K562 (cell line): ENCODE measurements at regions not wholly inside any gene's neighbourhood (a gene's known extent, or its start where the extent isn't known, plus 50 kb on each side); places are given as distances from the start of the nearest gene placed in this dataset.

Experiments used
- ATAC-seq: fragments of 200-7000 bp; cut with Tn5 transposase; 3 replicates; pipeline ENCODE4 v1.9.1; 2020; ENCODE audit warnings: moderate library complexity
- BruUV-seq: library from RNA; stranded (reverse); fragments of 400-500 nt; replicated peaks from 2 replicates; lab custom pipeline; 2021; lab: Mats Ljungman, UMichigan
- CTCF ChIA-PET: fragments of 300-600 bp; formaldehyde crosslinking; extraction: SDS; loops from one replicate; lab custom pipeline; 2021; ENCODE audit warnings: low intra/inter-chr PET ratio; lab: Yijun Ruan, JAX
- POLR2A ChIA-PET: fragments of 300-600, 350-650 bp; sonication (Branson Sonifier 250); formaldehyde crosslinking; extraction: SDS; loops from one replicate; lab custom pipeline; 2021; ENCODE audit warnings: antibody characterized with exemption, inconsistent platforms; lab: Yijun Ruan, JAX
- DNase-seq, 4 experiments: peaks; one replicate each; pipeline versions ENCODE4 v3.0.0 to v3.0.0-alpha.2; 2011 to 2018; ENCODE audit warnings: low spot score in 3 of 4, mixed read lengths in 3 of 4; ENCODE audit errors: extremely low read depth in 1 of 4
- FAIRE-seq: peaks from 2 replicates; lab custom pipeline; 2011; peaks lifted over from hg19 to GRCh38; lab: Jason Lieb, UNC
- H2AFZ ChIP-seq: 2 replicates; pipeline ENCODE4 v1.6.0; 2011; ENCODE audit warnings: low read depth, low read length, control low read depth, inconsistent platforms
- H3K27ac ChIP-seq: fragments of 200-600 bp; 3 replicates; pipeline ENCODE4 v1.8.0; 2011; ENCODE audit warnings: low read depth, mild to moderate bottlenecking, control low read depth, inconsistent platforms, low read length, moderate library complexity, mixed read lengths; ENCODE audit errors: extremely low read depth
- H3K27me3 ChIP-seq, 2 experiments: fragments of 300-600 bp in 1 of 2; 2 replicates in 1 of 2; 3 replicates in 1 of 2; pipeline versions ENCODE4 v1.6.0 to v1.8.0; 2011; ENCODE audit warnings: inconsistent platforms in 2 of 2, low read length in 2 of 2, mild to moderate bottlenecking in 1 of 2, mixed read lengths in 1 of 2, moderate library complexity in 1 of 2; ENCODE audit not compliant: control insufficient read depth in 2 of 2, insufficient read depth in 2 of 2
- H3K36me3 ChIP-seq: fragments of 300-600 bp; 3 replicates; pipeline ENCODE4 v1.8.0; 2011; ENCODE audit warnings: mild to moderate bottlenecking, low read length, inconsistent platforms; ENCODE audit not compliant: control insufficient read depth, insufficient read depth
- H3K4me1 ChIP-seq, 2 experiments: fragments of 200-600 bp in 1 of 2; replicated peaks in 1 of 2; 2 replicates in 1 of 2; 3 replicates in 1 of 2; pipeline versions ENCODE4 v1.5.1 to v1.8.0; 2011; ENCODE audit warnings: inconsistent platforms in 2 of 2, low read length in 2 of 2, mild to moderate bottlenecking in 1 of 2, mixed read lengths in 1 of 2, moderate library complexity in 1 of 2; ENCODE audit not compliant: control insufficient read depth in 2 of 2, insufficient read depth in 2 of 2
- H3K4me2 ChIP-seq: 2 replicates; pipeline ENCODE4 v1.6.1; 2011; ENCODE audit warnings: low read length, control low read depth, inconsistent platforms, mixed read lengths; ENCODE audit not compliant: insufficient read depth
- H3K4me3 ChIP-seq: fragments of 200-600 bp; sonication (generic), shearing (Covaris generic); 2 replicates; pipeline ENCODE4 v1.5.1; 2016; ENCODE audit warnings: control low read depth, inconsistent platforms
- H3K79me2 ChIP-seq: fragments of 200-600 bp; 3 replicates; pipeline ENCODE4 v1.8.0; 2011; ENCODE audit warnings: low read length, inconsistent platforms; ENCODE audit not compliant: control insufficient read depth, insufficient read depth
- H3K9ac ChIP-seq, 2 experiments: 2 replicates each; pipeline versions ENCODE4 v1.6.0 to v1.6.1; 2011; ENCODE audit warnings: low read depth in 2 of 2, low read length in 2 of 2, control low read depth in 1 of 2, inconsistent platforms in 1 of 2, mild to moderate bottlenecking in 1 of 2, mixed read lengths in 1 of 2; ENCODE audit not compliant: insufficient read depth in 1 of 2
- H3K9me1 ChIP-seq: one replicate; pipeline ENCODE4 v1.6.0; 2011; ENCODE audit warnings: inconsistent platforms, mild to moderate bottlenecking, low read length, moderate library complexity; ENCODE audit not compliant: control insufficient read depth, insufficient read depth
- H3K9me3 ChIP-seq: replicated peaks from 2 replicates; pipeline ENCODE4 v1.5.1; 2011; ENCODE audit warnings: low read depth, low read length, inconsistent platforms; ENCODE audit not compliant: control insufficient read depth, insufficient read depth
- H4K20me1 ChIP-seq: replicated peaks from 2 replicates; pipeline ENCODE4 v1.6.1; 2011; ENCODE audit warnings: low read length, inconsistent platforms, mixed read lengths; ENCODE audit not compliant: control insufficient read depth, insufficient read depth
- HDAC3 ChIP-seq: fragments of 450-650 bp; IDR thresholded peaks from 2 replicates; pipeline ENCODE4 v1.6.1; 2018; ENCODE audit warnings: borderline replicate concordance, mild to moderate bottlenecking, moderate library complexity; ENCODE audit not compliant: partially characterized antibody
- MTA3 ChIP-seq: fragments of 450-650 bp; formaldehyde crosslinking; IDR thresholded peaks from 2 replicates; pipeline ENCODE4 v1.6.1; 2017; ENCODE audit warnings: mild to moderate bottlenecking, borderline replicate concordance
- TAF15 ChIP-seq: fragments of 200-400 bp; formaldehyde crosslinking; IDR thresholded peaks from 2 replicates; pipeline ENCODE4 v1.6.1; 2017; ENCODE audit warnings: mild to moderate bottlenecking, low read depth, low read length, moderate library complexity
- ZNF224 ChIP-seq: sonication (generic); formaldehyde crosslinking; IDR thresholded peaks from 2 replicates; pipeline ENCODE4 v1.8.0; 2022; ENCODE audit warnings: mild to moderate bottlenecking, missing genetic modification reagents
- WGBS: fragments of 100-300 bp; shearing (Covaris generic); methylation state at CpG from one replicate; pipeline ENCODE4 v1.1.6; 2016; ENCODE audit warnings: low coverage, mixed read lengths; ENCODE audit not compliant: insufficient coverage; ENCODE audit errors: missing lambda C conversion rate; 5-methylcytosine and 5-hydroxymethylcytosine counted together
- in situ Hi-C: fragments of 300-500 bp; cut with MboI; formaldehyde crosslinking; loops from 4 replicates; pipeline ENCODE4 v1.15.0; 2018; ENCODE audit warnings: inconsistent platforms, mixed read lengths
- intact Hi-C: fragments of 100-400 bp; cut with micrococcal nuclease; formaldehyde crosslinking; loops from 2 replicates; pipeline ENCODE4 v1.14.2; 2022
- TF ChIP-seq, protein P1 (sequence below): sonication (generic); formaldehyde crosslinking; IDR thresholded peaks from 2 replicates; pipeline ENCODE4 v1.8.1; 2022; ENCODE audit warnings: missing genetic modification reagents
- TF ChIP-seq, protein P2 (sequence below), 2 experiments: IDR thresholded peaks in 1 of 2; conservative IDR thresholded peaks in 1 of 2; 2 replicates each; pipeline ENCODE4 v1.6.1; 2016; ENCODE audit warnings: low read depth in 2 of 2, mild to moderate bottlenecking in 1 of 2, missing compliant biosample characterization in 1 of 2, missing genetic modification characterization in 1 of 2, moderate library complexity in 1 of 2
- TF ChIP-seq, protein P3 (sequence below): fragments of 250-450 bp; sonication (Bioruptor Pico); IDR thresholded peaks from 2 replicates; pipeline ENCODE4 v1.5.0; 2021

DNA sequence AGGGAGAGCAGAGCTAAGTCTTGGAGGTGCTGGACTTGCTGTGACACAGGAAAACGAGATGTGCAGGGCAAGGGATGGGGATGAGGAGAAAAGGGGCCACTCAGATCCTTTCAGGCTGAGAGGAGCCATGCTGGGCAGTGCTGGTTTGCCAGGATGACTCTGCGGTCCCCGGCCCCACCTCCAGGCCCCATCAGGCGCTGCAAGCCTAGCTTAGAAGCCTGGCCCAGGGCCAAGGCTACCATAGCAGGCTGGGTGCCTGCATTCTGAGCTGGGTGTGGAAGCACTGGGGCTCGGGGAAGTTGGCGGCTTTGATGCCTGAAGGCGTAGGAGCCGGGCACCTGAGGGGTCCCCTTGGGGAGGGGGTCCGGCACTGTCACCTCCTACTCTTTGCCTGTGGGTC lies 341.2 kb upstream of the USP9Y start:
- H3K9ac ChIP-seq = no peak overlapping the region
- POLR2A ChIA-PET = no interaction called here
- H4K20me1 ChIP-seq = no peaks in the 10 kb centered on the region
- WGBS = no CpG with 5 or more reads among the region's 9 CpGs
- no peak overlapping the region for H3K4me2 ChIP-seq
- no TSS peak for BruUV-seq
- no peak for FAIRE-seq
- no peak overlapping the region for H3K4me3 ChIP-seq
- no peaks in the 10 kb centered on the region for H3K27me3 ChIP-seq
- H3K27ac ChIP-seq = no peak overlapping the region
- in situ Hi-C loops = no loop called here
- intact Hi-C loops = no loop called here
- TF ChIP-seq MTA3 = no peak
- TF ChIP-seq, protein P1, sequence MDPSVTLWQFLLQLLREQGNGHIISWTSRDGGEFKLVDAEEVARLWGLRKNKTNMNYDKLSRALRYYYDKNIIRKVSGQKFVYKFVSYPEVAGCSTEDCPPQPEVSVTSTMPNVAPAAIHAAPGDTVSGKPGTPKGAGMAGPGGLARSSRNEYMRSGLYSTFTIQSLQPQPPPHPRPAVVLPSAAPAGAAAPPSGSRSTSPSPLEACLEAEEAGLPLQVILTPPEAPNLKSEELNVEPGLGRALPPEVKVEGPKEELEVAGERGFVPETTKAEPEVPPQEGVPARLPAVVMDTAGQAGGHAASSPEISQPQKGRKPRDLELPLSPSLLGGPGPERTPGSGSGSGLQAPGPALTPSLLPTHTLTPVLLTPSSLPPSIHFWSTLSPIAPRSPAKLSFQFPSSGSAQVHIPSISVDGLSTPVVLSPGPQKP (CRISPR knock-in tag) = no peak
- no peak for TF ChIP-seq ZNF224 (CRISPR knock-in tag)
- TF ChIP-seq, all 486 proteins: peak for 0
- no peaks in the 10 kb centered on the region for H3K79me2 ChIP-seq
- no peaks in the 10 kb centered on the region for H3K9me3 ChIP-seq
- H3K9me1 ChIP-seq = no peaks in the 10 kb centered on the region
- DNase-seq (no peak), ATAC-seq (no peak)
- CTCF ChIA-PET = no interaction called here
- no peaks in the 10 kb centered on the region for H3K36me3 ChIP-seq
- H3K4me1 ChIP-seq = no peaks in the 10 kb centered on the region
- no peak overlapping the region for H2AFZ ChIP-seq

DNA sequence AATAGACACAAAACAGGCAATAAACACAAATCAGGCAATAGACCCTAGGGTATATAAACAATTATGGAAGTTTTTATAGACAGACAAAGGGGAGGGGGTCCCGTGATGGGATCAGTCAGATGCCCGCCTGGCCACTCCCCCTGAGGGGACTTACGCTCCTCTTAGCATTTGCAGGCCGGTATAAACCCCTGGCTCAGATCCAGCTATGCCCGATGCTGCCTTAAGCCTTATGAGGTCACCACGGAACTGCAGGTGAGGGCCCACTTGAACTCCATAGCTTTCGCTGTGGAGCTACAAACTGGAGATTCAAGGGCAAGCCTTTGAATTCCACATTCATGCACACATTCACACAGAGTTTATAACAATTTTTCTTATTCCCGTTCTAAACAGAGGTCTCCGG lies 340.5 kb upstream of the USP9Y start:
- H3K4me3 ChIP-seq = no peak overlapping the region
- no peak overlapping the region for H2AFZ ChIP-seq
- no CpG with 5 or more reads among the region's 9 CpGs for WGBS
- ChIA-PET CTCF (no interaction called here), POLR2A (no interaction called here)
- no peaks in the 10 kb centered on the region for H3K4me1 ChIP-seq
- H3K9me3 ChIP-seq = no peaks in the 10 kb centered on the region
- DNase-seq (no peak), FAIRE-seq (no peak), ATAC-seq (no peak)
- H3K9ac ChIP-seq = no peak overlapping the region
- TF ChIP-seq, protein P2, sequence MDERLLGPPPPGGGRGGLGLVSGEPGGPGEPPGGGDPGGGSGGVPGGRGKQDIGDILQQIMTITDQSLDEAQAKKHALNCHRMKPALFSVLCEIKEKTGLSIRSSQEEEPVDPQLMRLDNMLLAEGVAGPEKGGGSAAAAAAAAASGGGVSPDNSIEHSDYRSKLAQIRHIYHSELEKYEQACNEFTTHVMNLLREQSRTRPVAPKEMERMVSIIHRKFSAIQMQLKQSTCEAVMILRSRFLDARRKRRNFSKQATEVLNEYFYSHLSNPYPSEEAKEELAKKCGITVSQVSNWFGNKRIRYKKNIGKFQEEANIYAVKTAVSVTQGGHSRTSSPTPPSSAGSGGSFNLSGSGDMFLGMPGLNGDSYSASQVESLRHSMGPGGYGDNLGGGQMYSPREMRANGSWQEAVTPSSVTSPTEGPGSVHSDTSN (CRISPR knock-in tag; IDR thresholded peaks at IDR 0.05; ENCODE audit: low read depth) = no peak
- TF ChIP-seq, protein P2 (tag; conservative IDR thresholded peaks at IDR 0.05; ENCODE audit: low read depth) = no peak
- no peak for TF ChIP-seq HDAC3
- TF ChIP-seq TAF15 = no peak
- TF ChIP-seq, protein P3, sequence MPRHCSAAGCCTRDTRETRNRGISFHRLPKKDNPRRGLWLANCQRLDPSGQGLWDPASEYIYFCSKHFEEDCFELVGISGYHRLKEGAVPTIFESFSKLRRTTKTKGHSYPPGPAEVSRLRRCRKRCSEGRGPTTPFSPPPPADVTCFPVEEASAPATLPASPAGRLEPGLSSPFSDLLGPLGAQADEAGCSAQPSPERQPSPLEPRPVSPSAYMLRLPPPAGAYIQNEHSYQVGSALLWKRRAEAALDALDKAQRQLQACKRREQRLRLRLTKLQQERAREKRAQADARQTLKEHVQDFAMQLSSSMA (CRISPR knock-in tag) = no peak
- H3K9me1 ChIP-seq = no peaks in the 10 kb centered on the region
- no peaks in the 10 kb centered on the region for H3K27me3 ChIP-seq
- in situ Hi-C loops = no loop called here
- no TSS peak for BruUV-seq
- H3K27ac ChIP-seq = no peak overlapping the region
- H4K20me1 ChIP-seq = no peaks in the 10 kb centered on the region
- H3K36me3 ChIP-seq = no peaks in the 10 kb centered on the region
- no peaks in the 10 kb centered on the region for H3K79me2 ChIP-seq
- intact Hi-C loops = no loop called here
- H3K4me2 ChIP-seq = no peak overlapping the region
